ENCODE measurements at regions not wholly inside any gene's neighbourhood (a gene's known extent, or its start where the extent isn't known, plus 50 kb on each side); places are given as distances from the start of the nearest gene placed in this dataset.

- DNase-seq, result no peak
- 47 to 79% (median 64%) methylated on average over 3 of the region's 3 CpGs for WGBS, 5 donors
- intact Hi-C loops (cut with DNase I; ENCODE audit: low total_unique reads), result no loop called here
- no peaks in the 10 kb centered on the region for H3K36me3 ChIP-seq
- no peak for TF ChIP-seq POLR2A (IDR thresholded peaks at IDR 0.05)
- TF ChIP-seq POLR2AphosphoS5 (IDR thresholded peaks at IDR 0.05), result no peak
- TF ChIP-seq, protein P1, sequence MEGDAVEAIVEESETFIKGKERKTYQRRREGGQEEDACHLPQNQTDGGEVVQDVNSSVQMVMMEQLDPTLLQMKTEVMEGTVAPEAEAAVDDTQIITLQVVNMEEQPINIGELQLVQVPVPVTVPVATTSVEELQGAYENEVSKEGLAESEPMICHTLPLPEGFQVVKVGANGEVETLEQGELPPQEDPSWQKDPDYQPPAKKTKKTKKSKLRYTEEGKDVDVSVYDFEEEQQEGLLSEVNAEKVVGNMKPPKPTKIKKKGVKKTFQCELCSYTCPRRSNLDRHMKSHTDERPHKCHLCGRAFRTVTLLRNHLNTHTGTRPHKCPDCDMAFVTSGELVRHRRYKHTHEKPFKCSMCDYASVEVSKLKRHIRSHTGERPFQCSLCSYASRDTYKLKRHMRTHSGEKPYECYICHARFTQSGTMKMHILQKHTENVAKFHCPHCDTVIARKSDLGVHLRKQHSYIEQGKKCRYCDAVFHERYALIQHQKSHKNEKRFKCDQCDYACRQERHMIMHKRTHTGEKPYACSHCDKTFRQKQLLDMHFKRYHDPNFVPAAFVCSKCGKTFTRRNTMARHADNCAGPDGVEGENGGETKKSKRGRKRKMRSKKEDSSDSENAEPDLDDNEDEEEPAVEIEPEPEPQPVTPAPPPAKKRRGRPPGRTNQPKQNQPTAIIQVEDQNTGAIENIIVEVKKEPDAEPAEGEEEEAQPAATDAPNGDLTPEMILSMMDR (IDR thresholded peaks at IDR 0.05 in 8 of 11, conservative IDR thresholded peaks at IDR 0.05 in 3 of 11), result no peak
- peaks cover 0 to 5% (median 0%) of the 10 kb centered on the region in 8 donors for H3K9me3 ChIP-seq
- no peak overlapping the region for H3K4me3 ChIP-seq
- H3K27ac ChIP-seq, result no peak overlapping the region
- H3K4me1 ChIP-seq, result no peaks in the 10 kb centered on the region
- H3K27me3 ChIP-seq (replicated peaks in 1 of 7), result peaks cover 0 to 3% (median 0%) of the 10 kb centered on the region in 7 donors
Observed at GRCh38 chr1:166282391-166283137, 115.8 kb upstream of the FAM78B start.

- no peak for DNase-seq
- Histone ChIP-seq H3K36me3 (no peaks in the 10 kb centered on the region), H3K27ac (no peak overlapping the region), H3K4me1 (no peaks in the 10 kb centered on the region), H3K27me3 (replicated peaks in 1 of 7) (peaks cover 0 to 3% (median 0%) of the 10 kb centered on the region in 7 donors), H3K9me3 (no peaks in the 10 kb centered on the region), H3K4me3 (no peak overlapping the region)
- TF ChIP-seq, protein P1 (IDR thresholded peaks at IDR 0.05 in 8 of 11, conservative IDR thresholded peaks at IDR 0.05 in 3 of 11), result no peak
- TF ChIP-seq POLR2AphosphoS5 (IDR thresholded peaks at IDR 0.05) (no peak), POLR2A (IDR thresholded peaks at IDR 0.05) (no peak)
- WGBS, 5 donors, result 71 to 80% (median 74%) methylated on average over 6 of the region's 6 CpGs
- intact Hi-C loops (cut with DNase I; ENCODE audit: low total_unique reads), result no loop called here
Observed at GRCh38 chr1:166283190-166283589, 116.4 kb upstream of the FAM78B start.

- Histone ChIP-seq H3K4me3 (no peak overlapping the region), H3K27me3 (replicated peaks in 1 of 7) (peaks cover 0 to 3% (median 0%) of the 10 kb centered on the region in 7 donors), H3K36me3 (no peaks in the 10 kb centered on the region), H3K9me3 (no peaks in the 10 kb centered on the region), H3K27ac (no peak overlapping the region), H3K4me1 (no peaks in the 10 kb centered on the region)
- intact Hi-C loops (cut with DNase I; ENCODE audit: low total_unique reads), result no loop called here
- no peak for DNase-seq
- 80 to 92% (median 85%) methylated on average over 5 of the region's 5 CpGs for WGBS, 5 donors
- TF ChIP-seq POLR2AphosphoS5 (IDR thresholded peaks at IDR 0.05), result no peak
- no peak for TF ChIP-seq POLR2A (IDR thresholded peaks at IDR 0.05)
- TF ChIP-seq, protein P1 (IDR thresholded peaks at IDR 0.05 in 8 of 11, conservative IDR thresholded peaks at IDR 0.05 in 3 of 11), result no peak
Observed at GRCh38 chr1:166283600-166283999, 116.8 kb upstream of the FAM78B start.

DNA sequence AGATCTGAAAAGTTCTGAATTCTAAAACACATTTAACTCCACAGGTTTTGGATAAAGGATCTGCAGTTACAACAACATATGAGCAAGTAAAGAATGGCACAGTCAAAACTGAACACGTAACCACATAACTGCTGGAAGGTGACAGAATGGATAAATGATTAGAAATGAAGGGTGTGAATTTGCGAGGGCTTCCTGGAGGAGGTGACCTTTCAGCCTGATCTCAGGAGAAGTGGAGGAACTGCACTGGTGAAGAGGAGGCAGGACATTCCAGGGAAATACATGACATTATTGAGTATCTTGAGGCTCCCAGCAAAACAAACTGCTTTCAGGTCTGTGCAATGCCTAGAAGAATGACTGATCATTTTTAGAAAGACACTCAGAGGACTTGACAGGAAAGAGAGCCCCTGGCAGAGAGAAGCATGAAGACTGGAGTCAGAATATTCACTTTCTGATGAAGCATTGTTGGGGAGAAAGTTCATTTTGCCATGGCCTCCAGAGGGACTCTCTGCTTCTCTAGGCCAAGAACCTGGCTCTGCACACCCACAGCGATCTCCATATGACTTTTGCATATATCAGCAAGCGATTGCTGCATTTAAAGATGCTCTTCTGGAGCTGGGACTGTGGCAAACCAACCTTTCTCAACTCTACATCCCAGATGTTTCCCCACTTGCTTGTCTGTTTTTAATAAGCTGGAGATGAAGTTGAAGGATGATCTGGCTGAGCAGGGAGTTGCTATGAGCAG lies 122.7 kb upstream of the FAM78B start:
- Histone ChIP-seq H3K9me3 (no peaks in the 10 kb centered on the region), H3K27ac (no peak overlapping the region), H3K4me3 (no peak overlapping the region), H3K4me1 (no peaks in the 10 kb centered on the region), H3K27me3 (replicated peaks in 1 of 7) (peaks cover 0 to 5% (median 0%) of the 10 kb centered on the region in 7 donors), H3K36me3 (no peaks in the 10 kb centered on the region)
- intact Hi-C loops (cut with DNase I; ENCODE audit: low total_unique reads), result no loop called here
- WGBS, 5 donors, result 81 to 87% (median 84%) methylated on average over 4 of the region's 4 CpGs
- no peak for DNase-seq
- TF ChIP-seq POLR2AphosphoS5 (IDR thresholded peaks at IDR 0.05), result no peak
- TF ChIP-seq, protein P1 (IDR thresholded peaks at IDR 0.05 in 8 of 11, conservative IDR thresholded peaks at IDR 0.05 in 3 of 11), result no peak
- TF ChIP-seq POLR2A (IDR thresholded peaks at IDR 0.05), result no peak
